ENCODE measurements at regions not wholly inside any gene's neighbourhood (a gene's known extent, or its start where the extent isn't known, plus 50 kb on each side); places are given as distances from the start of the nearest gene placed in this dataset.

DNA sequence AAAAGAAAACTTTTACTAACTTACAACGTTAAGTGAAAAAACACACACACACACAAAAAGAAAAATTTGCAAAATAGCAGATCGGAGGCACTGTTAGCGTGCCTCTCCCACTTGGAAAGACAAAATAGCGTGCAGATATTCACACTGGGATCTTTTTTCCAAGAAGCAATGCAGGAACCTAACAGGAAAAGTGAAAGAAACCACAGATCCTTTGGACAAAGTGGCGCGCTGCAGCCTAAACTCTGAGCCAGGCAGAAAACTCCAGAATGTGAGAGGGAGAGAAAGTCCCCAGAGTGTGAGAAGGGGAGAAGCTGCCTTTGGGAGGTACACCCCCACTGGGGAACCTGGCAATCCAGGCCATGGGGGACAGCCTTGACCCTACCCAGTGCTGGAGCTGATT lies 70.7 kb upstream of the SERPINE2 start:
- H4K20me1 ChIP-seq (replicated peaks; ENCODE audit: control insufficient read depth, extremely low read depth, insufficient read depth, low read length): no peaks in the 10 kb centered on the region
- no peaks in the 10 kb centered on the region for H3K9me1 ChIP-seq (replicated peaks; ENCODE audit: control insufficient read depth, extremely low read depth, insufficient read depth, low read length)
- H3K27me3 ChIP-seq (ENCODE audit: control insufficient read depth in 2 of 2, insufficient read depth in 2 of 2, low read length in 2 of 2): no peaks in the 10 kb centered on the region
- CTCF ChIA-PET: no interaction called here
- intact Hi-C loops (cut with micrococcal nuclease): no loop called here
- H3K36me3 ChIP-seq (ENCODE audit: control insufficient read depth in 2 of 2, extremely low read depth in 1 of 2, insufficient read depth in 2 of 2, low read length in 2 of 2): no peaks in the 10 kb centered on the region
- BruUV-seq (replicated peaks): no TSS peak
- POLR2A ChIA-PET: no interaction called here
- DNase-seq (ENCODE audit: low read depth, low spot score) (no peak), FAIRE-seq (no peak)
- no peak overlapping the region for H3K4me3 ChIP-seq (replicated peaks in 1 of 3; ENCODE audit: insufficient read depth in 1 of 3, low read depth in 1 of 3, low read length in 3 of 3)
- TF ChIP-seq GATA2 (IDR thresholded peaks at IDR 0.05; ENCODE audit: insufficient read depth, insufficient read length, low read depth, low read length) (no peak), JUN (IDR thresholded peaks at IDR 0.05; ENCODE audit: borderline replicate concordance, insufficient read depth, insufficient read length, low read depth) (no peak), MYC (IDR thresholded peaks at IDR 0.05; ENCODE audit: low read depth, low read length) (no peak), POLR2AphosphoS5 (IDR thresholded peaks at IDR 0.05; ENCODE audit: insufficient read depth, low read depth, low read length) (no peak), POLR2A (IDR thresholded peaks at IDR 0.05; ENCODE audit: low read depth, low read length) (no peak), FOS (IDR thresholded peaks at IDR 0.05; ENCODE audit: borderline replicate concordance, insufficient read depth, low read length) (no peak), EZH2 (IDR thresholded peaks at IDR 0.05; ENCODE audit: borderline replicate concordance, low read depth, low read length, severe bottlenecking) (no peak)
- TF ChIP-seq, protein P1, sequence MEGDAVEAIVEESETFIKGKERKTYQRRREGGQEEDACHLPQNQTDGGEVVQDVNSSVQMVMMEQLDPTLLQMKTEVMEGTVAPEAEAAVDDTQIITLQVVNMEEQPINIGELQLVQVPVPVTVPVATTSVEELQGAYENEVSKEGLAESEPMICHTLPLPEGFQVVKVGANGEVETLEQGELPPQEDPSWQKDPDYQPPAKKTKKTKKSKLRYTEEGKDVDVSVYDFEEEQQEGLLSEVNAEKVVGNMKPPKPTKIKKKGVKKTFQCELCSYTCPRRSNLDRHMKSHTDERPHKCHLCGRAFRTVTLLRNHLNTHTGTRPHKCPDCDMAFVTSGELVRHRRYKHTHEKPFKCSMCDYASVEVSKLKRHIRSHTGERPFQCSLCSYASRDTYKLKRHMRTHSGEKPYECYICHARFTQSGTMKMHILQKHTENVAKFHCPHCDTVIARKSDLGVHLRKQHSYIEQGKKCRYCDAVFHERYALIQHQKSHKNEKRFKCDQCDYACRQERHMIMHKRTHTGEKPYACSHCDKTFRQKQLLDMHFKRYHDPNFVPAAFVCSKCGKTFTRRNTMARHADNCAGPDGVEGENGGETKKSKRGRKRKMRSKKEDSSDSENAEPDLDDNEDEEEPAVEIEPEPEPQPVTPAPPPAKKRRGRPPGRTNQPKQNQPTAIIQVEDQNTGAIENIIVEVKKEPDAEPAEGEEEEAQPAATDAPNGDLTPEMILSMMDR (IDR thresholded peaks at IDR 0.05; ENCODE audit: extremely low read depth in 1 of 2, insufficient read depth in 1 of 2, low read depth in 1 of 2, low read length in 2 of 2): no peak
- TF ChIP-seq, protein P2, sequence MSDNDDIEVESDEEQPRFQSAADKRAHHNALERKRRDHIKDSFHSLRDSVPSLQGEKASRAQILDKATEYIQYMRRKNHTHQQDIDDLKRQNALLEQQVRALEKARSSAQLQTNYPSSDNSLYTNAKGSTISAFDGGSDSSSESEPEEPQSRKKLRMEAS (IDR thresholded peaks at IDR 0.05; ENCODE audit: insufficient read depth, insufficient read length): no peak
- no peak overlapping the region for H3K27ac ChIP-seq (ENCODE audit: insufficient read depth, low read depth, low read length)
- no peaks in the 10 kb centered on the region for H3K4me1 ChIP-seq (ENCODE audit: control insufficient read depth, extremely low read depth, insufficient read depth, low read length)
- H3K79me2 ChIP-seq (ENCODE audit: control insufficient read depth, insufficient read depth, low read length): no peaks in the 10 kb centered on the region
- H3K4me2 ChIP-seq (ENCODE audit: insufficient read depth, low read length): no peak overlapping the region
- no peaks in the 10 kb centered on the region for H3K9me3 ChIP-seq (replicated peaks; ENCODE audit: control insufficient read depth, insufficient read depth, low read length)
- H3K9ac ChIP-seq (replicated peaks; ENCODE audit: extremely low read depth, insufficient read depth, low read length): no peak overlapping the region
- dilution Hi-C loops (cut with MboI; ENCODE audit: extremely low pct_ligation_motif_present, low sequenced_read_pairs): no loop called here
- H2AFZ ChIP-seq (ENCODE audit: low read depth, low read length): no peak overlapping the region

All from endothelial cell of umbilical vein (primary cell).